T-helper 2 cell treated with Interferon-gamma antibody and Interleukin-4, amounts not matched to agents 5 μg/mL and 100 μg/mL, for 36 hours (primary cell): ENCODE measurements at regions not wholly inside any gene's neighbourhood (a gene's known extent, or its start where the extent isn't known, plus 50 kb on each side); places are given as distances from the start of the nearest gene placed in this dataset.

Experiments
- DNase-seq: peaks from one replicate; pipeline ENCODE4 v3.0.0; 2021; ENCODE audit warnings: low spot score
- H3K27ac Mint-ChIP-seq: one replicate; pipeline ENCODE4 v1.8.0; 2021; ENCODE audit warnings: mild to moderate bottlenecking, mixed read lengths
- H3K27me3 Mint-ChIP-seq: one replicate; pipeline ENCODE4 v1.8.0; 2021; ENCODE audit warnings: low read depth, mixed read lengths
- H3K36me3 Mint-ChIP-seq: one replicate; pipeline ENCODE4 v1.8.0; 2021; ENCODE audit warnings: low read depth, mixed read lengths
- H3K4me1 Mint-ChIP-seq: one replicate; pipeline ENCODE4 v1.8.0; 2021; ENCODE audit warnings: low read depth, mixed read lengths
- H3K4me3 Mint-ChIP-seq: one replicate; pipeline ENCODE4 v1.8.0; 2022; ENCODE audit warnings: mild to moderate bottlenecking, moderate library complexity, mixed read lengths
- H3K9me3 Mint-ChIP-seq: one replicate; pipeline ENCODE4 v1.8.0; 2021; ENCODE audit warnings: mixed read lengths

GRCh38 chr6:15804164-15805154, 141.6 kb upstream of the DTNBP1 start:
- no peak for DNase-seq
- Mint-ChIP-seq H3K4me3 (no peak overlapping the region), H3K36me3 (no peaks in the 10 kb centered on the region), H3K4me1 (no peaks in the 10 kb centered on the region), H3K27me3 (no peaks in the 10 kb centered on the region), H3K9me3 (no peaks in the 10 kb centered on the region), H3K27ac (no peak overlapping the region)

GRCh38 chr6:15802466-15802865, 139.6 kb upstream of the DTNBP1 start:
- no peaks in the 10 kb centered on the region for H3K36me3 Mint-ChIP-seq
- H3K9me3 Mint-ChIP-seq = peaks cover 16% of the 10 kb centered on the region
- no peak for DNase-seq
- no peak overlapping the region for H3K4me3 Mint-ChIP-seq
- H3K27me3 Mint-ChIP-seq = no peaks in the 10 kb centered on the region
- no peak overlapping the region for H3K27ac Mint-ChIP-seq
- H3K4me1 Mint-ChIP-seq = no peaks in the 10 kb centered on the region

GRCh38 chr6:15801912-15802311, 139.1 kb upstream of the DTNBP1 start:
- Mint-ChIP-seq H3K4me1 (no peaks in the 10 kb centered on the region), H3K27me3 (no peaks in the 10 kb centered on the region), H3K9me3 (peaks cover 21% of the 10 kb centered on the region), H3K36me3 (peaks cover 5% of the 10 kb centered on the region), H3K27ac (no peak overlapping the region), H3K4me3 (no peak overlapping the region)
- DNase-seq = no peak

GRCh38 chr6:15800841-15801617, 138.2 kb upstream of the DTNBP1 start:
- H3K36me3 Mint-ChIP-seq = peaks cover 6% of the 10 kb centered on the region
- H3K4me3 Mint-ChIP-seq = no peak overlapping the region
- H3K27ac Mint-ChIP-seq = no peak overlapping the region
- DNase-seq = no peak
- no peaks in the 10 kb centered on the region for H3K27me3 Mint-ChIP-seq
- peaks cover 24% of the 10 kb centered on the region for H3K9me3 Mint-ChIP-seq
- H3K4me1 Mint-ChIP-seq = no peaks in the 10 kb centered on the region

- Mint-ChIP-seq H3K27me3 (no peaks in the 10 kb centered on the region), H3K9me3 (peaks cover 30% of the 10 kb centered on the region), H3K4me1 (no peaks in the 10 kb centered on the region), H3K27ac (no peak overlapping the region), H3K36me3 (peaks cover 6% of the 10 kb centered on the region), H3K4me3 (no peak overlapping the region)
- no peak for DNase-seq
Observed at GRCh38 chr6:15798533-15799255, 135.9 kb upstream of the DTNBP1 start.

GRCh38 chr6:15796844-15797243, 134.0 kb upstream of the DTNBP1 start:
- Mint-ChIP-seq H3K9me3 (peaks cover 30% of the 10 kb centered on the region), H3K27me3 (no peaks in the 10 kb centered on the region), H3K4me1 (no peaks in the 10 kb centered on the region), H3K27ac (no peak overlapping the region), H3K4me3 (no peak overlapping the region), H3K36me3 (peaks cover 6% of the 10 kb centered on the region)
- no peak for DNase-seq

GRCh38 chr6:15796130-15796771, 133.4 kb upstream of the DTNBP1 start:
- no peak for DNase-seq
- Mint-ChIP-seq H3K4me1 (no peaks in the 10 kb centered on the region), H3K4me3 (no peak overlapping the region), H3K9me3 (peaks cover 30% of the 10 kb centered on the region), H3K27me3 (no peaks in the 10 kb centered on the region), H3K36me3 (peaks cover 6% of the 10 kb centered on the region), H3K27ac (no peak overlapping the region)

- Mint-ChIP-seq H3K36me3 (peaks cover 6% of the 10 kb centered on the region), H3K4me1 (no peaks in the 10 kb centered on the region), H3K27ac (no peak overlapping the region), H3K4me3 (no peak overlapping the region), H3K27me3 (no peaks in the 10 kb centered on the region), H3K9me3 (peaks cover 25% of the 10 kb centered on the region)
- no peak for DNase-seq
Observed at GRCh38 chr6:15793826-15794225, 131.0 kb upstream of the DTNBP1 start.

- Mint-ChIP-seq H3K9me3 (peaks cover 24% of the 10 kb centered on the region), H3K36me3 (peaks cover 6% of the 10 kb centered on the region)
Observed at GRCh38 chr6:15793288-15793687, 130.5 kb upstream of the DTNBP1 start.

GRCh38 chr6:15792842-15793241, 130.0 kb upstream of the DTNBP1 start:
- Mint-ChIP-seq H3K27me3 (no peaks in the 10 kb centered on the region), H3K4me1 (no peaks in the 10 kb centered on the region), H3K4me3 (no peak overlapping the region), H3K27ac (no peak overlapping the region), H3K36me3 (peaks cover 6% of the 10 kb centered on the region), H3K9me3 (peaks cover 22% of the 10 kb centered on the region)
- no peak for DNase-seq

More at GRCh38 chr6:15793288-15793687, 130.5 kb upstream of the DTNBP1 start:
- Mint-ChIP-seq H3K4me3 (no peak overlapping the region), H3K27ac (no peak overlapping the region), H3K27me3 (no peaks in the 10 kb centered on the region), H3K4me1 (no peaks in the 10 kb centered on the region)
- DNase-seq = no peak

GRCh38 chr6:15791448-15792181, 128.8 kb upstream of the DTNBP1 start:
- H3K27ac Mint-ChIP-seq = no peak overlapping the region
- H3K4me3 Mint-ChIP-seq = no peak overlapping the region
- H3K36me3 Mint-ChIP-seq = no peaks in the 10 kb centered on the region
- no peaks in the 10 kb centered on the region for H3K27me3 Mint-ChIP-seq
- H3K4me1 Mint-ChIP-seq = no peaks in the 10 kb centered on the region
- no peak for DNase-seq
- H3K9me3 Mint-ChIP-seq = peaks cover 16% of the 10 kb centered on the region

GRCh38 chr6:15790116-15790515, 127.3 kb upstream of the DTNBP1 start:
- H3K36me3 Mint-ChIP-seq = no peaks in the 10 kb centered on the region
- peaks cover 10% of the 10 kb centered on the region for H3K9me3 Mint-ChIP-seq
- H3K27ac Mint-ChIP-seq = no peak overlapping the region
- H3K27me3 Mint-ChIP-seq = no peaks in the 10 kb centered on the region
- H3K4me1 Mint-ChIP-seq = no peaks in the 10 kb centered on the region
- no peak for DNase-seq
- H3K4me3 Mint-ChIP-seq = no peak overlapping the region

- no peaks in the 10 kb centered on the region for H3K36me3 Mint-ChIP-seq
- peaks cover 13% of the 10 kb centered on the region for H3K9me3 Mint-ChIP-seq
- H3K27me3 Mint-ChIP-seq = no peaks in the 10 kb centered on the region
- no peaks in the 10 kb centered on the region for H3K4me1 Mint-ChIP-seq
- DNase-seq = no peak
- H3K4me3 Mint-ChIP-seq = no peak overlapping the region
- H3K27ac Mint-ChIP-seq = no peak overlapping the region
Observed at GRCh38 chr6:15786846-15787245, 124.0 kb upstream of the DTNBP1 start.
